ENCODE measurements at regions not wholly inside any gene's neighbourhood (a gene's known extent, or its start where the extent isn't known, plus 50 kb on each side); places are given as distances from the start of the nearest gene placed in this dataset.

DNA sequence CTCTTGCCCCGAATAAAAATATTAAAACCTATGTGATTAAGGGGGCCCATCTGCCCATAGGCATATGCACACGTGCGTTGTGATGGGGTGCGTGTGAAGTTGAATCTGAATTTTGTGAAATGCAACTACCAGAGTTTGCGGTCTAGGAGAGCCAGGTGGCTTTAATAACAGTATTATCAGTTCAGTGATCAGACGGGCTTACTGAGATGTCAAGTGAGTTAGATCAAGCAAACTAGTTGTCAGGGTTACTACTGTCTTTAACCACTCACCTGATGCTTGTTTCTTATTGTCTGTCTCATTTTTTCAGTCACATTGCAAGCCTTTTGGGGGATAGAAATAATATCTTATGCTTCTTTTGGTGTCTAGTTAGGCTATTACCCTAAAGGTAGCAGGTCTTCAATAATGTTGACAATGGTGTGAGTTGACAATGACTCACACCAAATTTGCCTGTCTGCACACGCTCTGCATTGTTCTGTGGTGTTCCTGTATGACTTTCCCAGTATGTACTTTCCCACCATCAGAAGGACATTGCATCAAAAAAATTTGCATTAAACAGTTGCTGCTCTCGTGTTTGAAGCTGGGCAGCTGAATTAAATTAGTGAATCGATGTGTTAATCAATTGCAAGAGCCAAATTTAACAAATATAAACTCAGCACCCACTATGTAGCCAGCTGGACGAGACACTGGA, 103.1 kb upstream of the NAA20 start:
- H3K79me2 ChIP-seq (ENCODE audit: control insufficient read depth, insufficient read depth, low read length), result no peaks in the 10 kb centered on the region
- H2BK15ac ChIP-seq (replicated peaks; ENCODE audit: low read depth), result no peak overlapping the region
- no peak overlapping the region for H2AK5ac ChIP-seq (ENCODE audit: low read length)
- DNase-seq, result no peak
- H3K79me1 ChIP-seq (ENCODE audit: low read length), result no peaks in the 10 kb centered on the region
- no peak overlapping the region for H3K18ac ChIP-seq (ENCODE audit: low read length)
- no peak overlapping the region for H3K56ac ChIP-seq (ENCODE audit: low read length)
- H2BK120ac ChIP-seq (ENCODE audit: low read depth, low read length), result no peak overlapping the region
- H3K4me3 ChIP-seq (ENCODE audit: low read length), result no peak overlapping the region
- no peak overlapping the region for H3K9ac ChIP-seq (ENCODE audit: low read length)
- no peak overlapping the region for H3K4me2 ChIP-seq (ENCODE audit: low read length)
- no peak overlapping the region for H4K5ac ChIP-seq (ENCODE audit: low read length)
- H3K36me3 ChIP-seq (ENCODE audit: control insufficient read depth, insufficient read depth, low read length), result no peaks in the 10 kb centered on the region
- WGBS (ENCODE audit: extremely low coverage, insufficient coverage, low lambda C conversion rate), result no CpG with 5 or more reads among the region's 10 CpGs
- no peaks in the 10 kb centered on the region for H3K27me3 ChIP-seq (ENCODE audit: insufficient read depth, low read length, poor library complexity)
- no peak overlapping the region for H3K4ac ChIP-seq (ENCODE audit: low read depth, low read length)
- H2BK5ac ChIP-seq (ENCODE audit: low read length), result no peak overlapping the region
- no peak overlapping the region for H4K8ac ChIP-seq (ENCODE audit: low read depth, low read length)
- H3K27ac ChIP-seq (ENCODE audit: low read depth, low read length), result no peak overlapping the region
- H3K4me1 ChIP-seq (ENCODE audit: control insufficient read depth, low read depth, low read length), result no peaks in the 10 kb centered on the region
- H3K23ac ChIP-seq (ENCODE audit: low read length), result no peak overlapping the region

DNA sequence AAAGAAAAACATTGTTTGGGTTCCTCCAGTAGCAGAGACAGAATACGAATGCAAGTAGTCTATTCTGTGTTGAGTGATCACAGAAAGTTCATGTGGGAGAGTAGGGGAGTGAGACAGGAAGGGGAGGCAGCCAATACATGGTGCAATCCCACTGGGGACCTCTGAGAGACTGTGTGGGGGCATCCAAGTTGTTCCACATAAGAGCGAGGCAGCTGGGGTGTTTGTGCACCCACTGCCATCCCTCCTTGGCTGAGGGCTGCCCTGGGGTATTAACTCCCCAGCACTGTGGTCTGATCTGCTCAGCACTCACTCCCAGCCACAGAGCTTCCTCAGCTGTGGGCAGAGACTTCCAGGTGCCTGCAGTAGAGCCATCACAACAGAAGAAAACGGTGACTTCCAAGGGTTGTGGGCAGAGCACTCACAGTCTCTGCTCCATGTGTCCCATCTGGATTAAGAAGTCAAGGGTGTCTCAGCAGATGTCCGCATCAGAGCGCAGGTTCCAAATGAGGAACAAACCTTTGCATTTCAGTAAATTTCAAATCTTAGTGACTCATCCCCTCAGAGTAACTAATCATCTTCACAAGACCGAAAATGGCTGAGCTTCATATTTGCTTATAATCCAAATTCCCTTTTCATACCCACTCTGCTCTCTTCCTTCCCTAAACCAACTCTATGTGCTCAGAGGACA, 101.9 kb upstream of the NAA20 start:
- Histone ChIP-seq H3K27me3 (ENCODE audit: insufficient read depth, low read length, poor library complexity) (no peaks in the 10 kb centered on the region), H4K5ac (ENCODE audit: low read length) (no peak overlapping the region), H3K79me1 (ENCODE audit: low read length) (no peaks in the 10 kb centered on the region), H3K27ac (ENCODE audit: low read depth, low read length) (no peak overlapping the region), H3K9ac (ENCODE audit: low read length) (no peak overlapping the region), H2BK15ac (replicated peaks; ENCODE audit: low read depth) (no peak overlapping the region), H3K18ac (ENCODE audit: low read length) (no peak overlapping the region), H3K4me3 (ENCODE audit: low read length) (no peak overlapping the region), H4K8ac (ENCODE audit: low read depth, low read length) (no peak overlapping the region), H3K4me1 (ENCODE audit: control insufficient read depth, low read depth, low read length) (no peaks in the 10 kb centered on the region), H3K36me3 (ENCODE audit: control insufficient read depth, insufficient read depth, low read length) (no peaks in the 10 kb centered on the region), H2BK5ac (ENCODE audit: low read length) (no peak overlapping the region), H3K56ac (ENCODE audit: low read length) (no peak overlapping the region), H2BK120ac (ENCODE audit: low read depth, low read length) (no peak overlapping the region), H3K79me2 (ENCODE audit: control insufficient read depth, insufficient read depth, low read length) (no peaks in the 10 kb centered on the region), H3K4me2 (ENCODE audit: low read length) (no peak overlapping the region), H3K23ac (ENCODE audit: low read length) (no peak overlapping the region), H2AK5ac (ENCODE audit: low read length) (no peak overlapping the region), H3K4ac (ENCODE audit: low read depth, low read length) (no peak overlapping the region)
- DNase-seq, result no peak
- no CpG with 5 or more reads among the region's 6 CpGs for WGBS (ENCODE audit: extremely low coverage, insufficient coverage, low lambda C conversion rate)

DNA sequence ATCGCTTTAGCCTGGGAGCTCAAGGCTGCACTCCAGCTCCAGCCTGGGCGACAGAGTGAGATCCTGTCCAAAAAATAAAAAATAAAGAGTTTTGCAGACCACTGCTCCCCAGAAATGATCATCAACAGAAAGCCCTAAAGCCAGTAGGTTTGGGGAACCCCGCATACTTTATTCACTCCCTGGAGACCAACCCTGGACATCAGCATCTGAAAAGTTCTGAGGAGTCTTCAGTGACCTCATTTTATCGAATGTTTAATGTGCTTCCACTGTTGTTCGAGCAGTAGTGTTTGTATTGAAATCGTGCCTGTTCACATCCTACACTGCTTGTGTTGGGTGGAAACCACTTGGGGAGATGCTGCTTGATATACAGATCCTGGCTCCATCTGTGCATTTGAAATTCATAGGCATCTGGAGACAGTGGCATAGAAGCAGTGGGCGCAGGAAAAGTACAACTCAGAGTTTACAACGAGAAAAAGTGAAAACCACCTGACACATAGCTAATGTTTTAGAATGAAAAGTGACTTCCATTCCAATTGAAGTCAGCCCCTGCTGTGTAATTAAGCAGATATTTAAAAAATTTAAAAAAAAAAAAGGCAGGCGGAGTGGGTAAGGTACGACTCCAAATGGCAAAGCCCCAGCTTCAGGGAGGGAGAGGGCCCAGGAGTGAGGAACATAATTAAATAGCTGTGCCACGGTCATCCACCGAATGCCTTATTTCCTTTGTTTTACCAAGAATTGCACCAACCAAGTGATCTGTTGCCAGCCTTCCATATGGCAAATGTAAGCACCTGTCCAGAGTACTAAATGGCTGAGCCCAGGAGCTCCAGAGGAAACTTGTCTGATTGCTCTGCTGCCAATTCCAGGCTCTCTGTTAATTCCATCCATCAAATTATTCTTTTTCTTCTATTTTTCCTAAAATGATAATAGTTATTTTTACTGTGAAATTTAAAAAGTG, 100.4 kb upstream of the NAA20 start:
- no peak overlapping the region for H2BK15ac ChIP-seq (replicated peaks; ENCODE audit: low read depth)

DNA sequence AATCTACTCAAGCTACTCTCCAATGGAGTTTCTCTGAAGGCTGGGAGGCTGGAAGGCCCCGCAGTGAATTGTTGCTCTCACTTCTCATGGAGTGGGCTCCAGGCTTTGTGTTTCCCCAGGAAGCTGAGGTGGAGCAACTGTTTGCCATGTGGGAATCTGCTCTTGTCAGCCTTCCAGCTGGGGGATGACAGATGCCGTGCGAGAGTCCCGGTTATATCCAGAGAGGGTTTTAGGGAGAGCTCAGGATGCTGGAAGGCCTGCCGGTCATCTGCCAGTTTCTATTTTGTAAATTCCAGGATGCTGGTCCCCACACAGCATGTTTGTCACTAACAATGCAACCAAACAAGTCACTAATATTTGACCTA, 98.2 kb upstream of the NAA20 start:
- H3K79me1 ChIP-seq (ENCODE audit: low read length), result no peaks in the 10 kb centered on the region
- no peak overlapping the region for H2AK5ac ChIP-seq (ENCODE audit: low read length)
- no peak overlapping the region for H3K4me3 ChIP-seq (ENCODE audit: low read length)
- no peak overlapping the region for H3K27ac ChIP-seq (ENCODE audit: low read depth, low read length)
- H3K4me1 ChIP-seq (ENCODE audit: control insufficient read depth, low read depth, low read length), result no peaks in the 10 kb centered on the region
- H3K56ac ChIP-seq (ENCODE audit: low read length), result no peak overlapping the region
- H3K36me3 ChIP-seq (ENCODE audit: control insufficient read depth, insufficient read depth, low read length), result no peaks in the 10 kb centered on the region
- H3K79me2 ChIP-seq (ENCODE audit: control insufficient read depth, insufficient read depth, low read length), result no peaks in the 10 kb centered on the region
- no peak overlapping the region for H3K4ac ChIP-seq (ENCODE audit: low read depth, low read length)
- no peak overlapping the region for H2BK120ac ChIP-seq (ENCODE audit: low read depth, low read length)
- no peak overlapping the region for H3K4me2 ChIP-seq (ENCODE audit: low read length)
- no peak overlapping the region for H4K5ac ChIP-seq (ENCODE audit: low read length)
- no peak overlapping the region for H3K23ac ChIP-seq (ENCODE audit: low read length)
- no peak overlapping the region for H4K8ac ChIP-seq (ENCODE audit: low read depth, low read length)
- no CpG with 5 or more reads among the region's 5 CpGs for WGBS (ENCODE audit: extremely low coverage, insufficient coverage, low lambda C conversion rate)
- no peak for DNase-seq
- H2BK5ac ChIP-seq (ENCODE audit: low read length), result no peak overlapping the region
- H3K27me3 ChIP-seq (ENCODE audit: insufficient read depth, low read length, poor library complexity), result no peaks in the 10 kb centered on the region
- H3K9ac ChIP-seq (ENCODE audit: low read length), result no peak overlapping the region
- no peak overlapping the region for H2BK15ac ChIP-seq (replicated peaks; ENCODE audit: low read depth)
- H3K18ac ChIP-seq (ENCODE audit: low read length), result no peak overlapping the region

More for the DNA sequence above, 100.4 kb upstream of the NAA20 start:
- H3K27ac ChIP-seq (ENCODE audit: low read depth, low read length), result no peak overlapping the region
- no peak overlapping the region for H3K4me3 ChIP-seq (ENCODE audit: low read length)
- H3K9ac ChIP-seq (ENCODE audit: low read length), result no peak overlapping the region
- H3K4me1 ChIP-seq (ENCODE audit: control insufficient read depth, low read depth, low read length), result no peaks in the 10 kb centered on the region
- no peak overlapping the region for H2BK5ac ChIP-seq (ENCODE audit: low read length)
- H2BK120ac ChIP-seq (ENCODE audit: low read depth, low read length), result no peak overlapping the region
- H3K79me1 ChIP-seq (ENCODE audit: low read length), result no peaks in the 10 kb centered on the region
- H2AK5ac ChIP-seq (ENCODE audit: low read length), result no peak overlapping the region
- no peaks in the 10 kb centered on the region for H3K27me3 ChIP-seq (ENCODE audit: insufficient read depth, low read length, poor library complexity)
- no peak overlapping the region for H4K8ac ChIP-seq (ENCODE audit: low read depth, low read length)
- no peak overlapping the region for H3K4me2 ChIP-seq (ENCODE audit: low read length)
- no peak overlapping the region for H3K23ac ChIP-seq (ENCODE audit: low read length)
- H3K56ac ChIP-seq (ENCODE audit: low read length), result no peak overlapping the region
- no peaks in the 10 kb centered on the region for H3K36me3 ChIP-seq (ENCODE audit: control insufficient read depth, insufficient read depth, low read length)
- H3K18ac ChIP-seq (ENCODE audit: low read length), result no peak overlapping the region
- no CpG with 5 or more reads among the region's 12 CpGs for WGBS (ENCODE audit: extremely low coverage, insufficient coverage, low lambda C conversion rate)
- H3K4ac ChIP-seq (ENCODE audit: low read depth, low read length), result no peak overlapping the region
- no peak for DNase-seq
- H4K5ac ChIP-seq (ENCODE audit: low read length), result no peak overlapping the region
- no peaks in the 10 kb centered on the region for H3K79me2 ChIP-seq (ENCODE audit: control insufficient read depth, insufficient read depth, low read length)

DNA sequence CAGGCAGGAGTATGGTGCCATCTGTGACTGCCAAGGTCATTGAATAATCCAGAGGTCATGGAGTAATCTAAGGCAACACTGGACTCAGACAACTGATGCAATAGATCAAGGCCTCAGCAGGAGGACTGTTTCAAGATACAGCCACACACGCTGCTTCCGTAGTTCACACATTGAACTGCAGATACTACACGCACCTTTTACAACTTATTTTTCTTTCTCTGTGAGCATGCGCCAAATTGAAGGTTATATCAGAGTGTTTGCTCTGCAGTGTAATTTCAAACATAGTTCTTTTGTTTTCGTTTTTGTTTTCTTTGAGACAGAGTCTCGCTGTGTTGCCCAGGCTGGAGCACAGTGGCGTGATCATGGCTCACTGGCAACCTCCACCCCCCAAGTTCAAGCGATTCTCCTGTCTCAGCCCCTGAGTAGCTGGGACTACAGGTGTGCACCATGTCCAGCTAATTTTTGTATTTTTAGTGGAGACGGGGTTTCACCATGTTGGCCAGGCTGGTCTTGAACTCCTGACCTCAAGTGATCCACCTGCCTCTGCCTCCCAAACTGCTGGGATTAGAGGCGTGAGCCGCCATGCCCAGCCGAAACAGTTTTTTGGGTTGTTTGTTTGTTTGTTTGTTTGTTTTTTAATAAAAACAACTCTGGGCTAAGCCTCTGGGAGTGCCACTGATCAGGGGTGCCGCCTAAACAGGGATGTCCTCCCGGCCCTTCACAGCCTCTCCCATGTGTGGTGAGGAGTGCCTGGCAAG, 96.6 kb upstream of the NAA20 start:
- Histone ChIP-seq H3K27ac (ENCODE audit: low read depth, low read length) (no peak overlapping the region), H4K8ac (ENCODE audit: low read depth, low read length) (no peak overlapping the region), H3K36me3 (ENCODE audit: control insufficient read depth, insufficient read depth, low read length) (no peaks in the 10 kb centered on the region), H2BK5ac (ENCODE audit: low read length) (no peak overlapping the region), H3K27me3 (ENCODE audit: insufficient read depth, low read length, poor library complexity) (no peaks in the 10 kb centered on the region), H3K23ac (ENCODE audit: low read length) (no peak overlapping the region), H3K4ac (ENCODE audit: low read depth, low read length) (no peak overlapping the region), H4K5ac (ENCODE audit: low read length) (no peak overlapping the region), H3K4me2 (ENCODE audit: low read length) (no peak overlapping the region), H3K4me3 (ENCODE audit: low read length) (no peak overlapping the region), H3K79me2 (ENCODE audit: control insufficient read depth, insufficient read depth, low read length) (no peaks in the 10 kb centered on the region), H3K18ac (ENCODE audit: low read length) (no peak overlapping the region), H2AK5ac (ENCODE audit: low read length) (no peak overlapping the region), H3K79me1 (ENCODE audit: low read length) (no peaks in the 10 kb centered on the region), H3K4me1 (ENCODE audit: control insufficient read depth, low read depth, low read length) (no peaks in the 10 kb centered on the region), H3K56ac (ENCODE audit: low read length) (no peak overlapping the region), H2BK120ac (ENCODE audit: low read depth, low read length) (no peak overlapping the region), H2BK15ac (replicated peaks; ENCODE audit: low read depth) (no peak overlapping the region), H3K9ac (ENCODE audit: low read length) (no peak overlapping the region)
- no CpG with 5 or more reads among the region's 14 CpGs for WGBS (ENCODE audit: extremely low coverage, insufficient coverage, low lambda C conversion rate)
- DNase-seq, result no peak
